Vagina (tissue), 2 donors: ENCODE measurements at regions not wholly inside any gene's neighbourhood (a gene's known extent, or its start where the extent isn't known, plus 50 kb on each side); places are given as distances from the start of the nearest gene placed in this dataset.

Experiments
- DNase-seq, 2 donors: peaks; one replicate each; pipeline ENCODE4 v3.0.0-alpha.2; 2017; ENCODE audit errors: extremely low spot score in 2 of 2
- H3K27ac ChIP-seq: fragments of 200-600 bp; sonication (generic); one replicate; pipeline ENCODE4 v1.5.1; 2019
- H3K27me3 ChIP-seq: fragments of 200-600 bp; sonication (generic); one replicate; pipeline ENCODE4 v1.5.1; 2019
- H3K36me3 ChIP-seq, 2 donors: fragments of 200-600 bp; sonication (generic); one replicate each; pipeline ENCODE4 v1.5.1; 2017 to 2019
- H3K4me1 ChIP-seq: fragments of 200-600 bp; sonication (generic); one replicate; pipeline ENCODE4 v1.5.1; 2019
- H3K4me3 ChIP-seq, 2 donors: fragments of 200-600 bp; sonication (generic); 1 replicate in 1 of 2; 2 replicates in 1 of 2; pipeline ENCODE4 v1.5.1; 2016 to 2019
- H3K9me3 ChIP-seq: fragments of 200-600 bp; sonication (generic); one replicate; pipeline ENCODE4 v1.5.1; 2019
- POLR2A ChIP-seq, 2 donors: fragments of 450-650 bp; IDR thresholded peaks; one replicate each; pipeline ENCODE4 v1.6.1; 2017; ENCODE audit warnings: antibody characterized with exemption in 2 of 2, mild to moderate bottlenecking in 2 of 2, moderate library complexity in 2 of 2
- POLR2AphosphoS5 ChIP-seq, 2 donors: sonication (generic); formaldehyde crosslinking; IDR thresholded peaks; one replicate each; pipeline ENCODE4 v1.9.0; 2017; ENCODE audit warnings: antibody characterized with exemption in 2 of 2, mild to moderate bottlenecking in 2 of 2, low read depth in 1 of 2; ENCODE audit not compliant: insufficient read depth in 1 of 2
- intact Hi-C: fragments of 100-400 bp; cut with DNase I; formaldehyde crosslinking; loops from one replicate; pipeline ENCODE4 v1.15.1; 2023
- TF ChIP-seq, protein P1 (sequence below), 3 experiments: fragments of 450-650 bp in 2 of 3; fragments of 200-600 bp in 1 of 3; sonication (generic) in 1 of 3; IDR thresholded peaks; one replicate each; pipeline ENCODE4 v1.5.1; 2017 to 2019; ENCODE audit warnings: antibody characterized with exemption in 3 of 3, mild to moderate bottlenecking in 2 of 3, moderate library complexity in 2 of 3

- Histone ChIP-seq H3K27me3 (no peaks in the 10 kb centered on the region), H3K9me3 (no peaks in the 10 kb centered on the region), H3K36me3 (no peaks in the 10 kb centered on the region), H3K4me3 (no peak overlapping the region), H3K27ac (no peak overlapping the region), H3K4me1 (no peaks in the 10 kb centered on the region)
- intact Hi-C loops, result no loop called here
- no peak for TF ChIP-seq POLR2A (IDR thresholded peaks at IDR 0.05)
- no peak for TF ChIP-seq POLR2AphosphoS5 (IDR thresholded peaks at IDR 0.05; ENCODE audit: insufficient read depth in 1 of 2, low read depth in 1 of 2)
- TF ChIP-seq, protein P1, sequence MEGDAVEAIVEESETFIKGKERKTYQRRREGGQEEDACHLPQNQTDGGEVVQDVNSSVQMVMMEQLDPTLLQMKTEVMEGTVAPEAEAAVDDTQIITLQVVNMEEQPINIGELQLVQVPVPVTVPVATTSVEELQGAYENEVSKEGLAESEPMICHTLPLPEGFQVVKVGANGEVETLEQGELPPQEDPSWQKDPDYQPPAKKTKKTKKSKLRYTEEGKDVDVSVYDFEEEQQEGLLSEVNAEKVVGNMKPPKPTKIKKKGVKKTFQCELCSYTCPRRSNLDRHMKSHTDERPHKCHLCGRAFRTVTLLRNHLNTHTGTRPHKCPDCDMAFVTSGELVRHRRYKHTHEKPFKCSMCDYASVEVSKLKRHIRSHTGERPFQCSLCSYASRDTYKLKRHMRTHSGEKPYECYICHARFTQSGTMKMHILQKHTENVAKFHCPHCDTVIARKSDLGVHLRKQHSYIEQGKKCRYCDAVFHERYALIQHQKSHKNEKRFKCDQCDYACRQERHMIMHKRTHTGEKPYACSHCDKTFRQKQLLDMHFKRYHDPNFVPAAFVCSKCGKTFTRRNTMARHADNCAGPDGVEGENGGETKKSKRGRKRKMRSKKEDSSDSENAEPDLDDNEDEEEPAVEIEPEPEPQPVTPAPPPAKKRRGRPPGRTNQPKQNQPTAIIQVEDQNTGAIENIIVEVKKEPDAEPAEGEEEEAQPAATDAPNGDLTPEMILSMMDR (IDR thresholded peaks at IDR 0.05), result no peak
- no peak for DNase-seq
These were observed 78.4 kb upstream of the ZNF516 start for GRCh38 chr18:76573325-76574025.

DNA sequence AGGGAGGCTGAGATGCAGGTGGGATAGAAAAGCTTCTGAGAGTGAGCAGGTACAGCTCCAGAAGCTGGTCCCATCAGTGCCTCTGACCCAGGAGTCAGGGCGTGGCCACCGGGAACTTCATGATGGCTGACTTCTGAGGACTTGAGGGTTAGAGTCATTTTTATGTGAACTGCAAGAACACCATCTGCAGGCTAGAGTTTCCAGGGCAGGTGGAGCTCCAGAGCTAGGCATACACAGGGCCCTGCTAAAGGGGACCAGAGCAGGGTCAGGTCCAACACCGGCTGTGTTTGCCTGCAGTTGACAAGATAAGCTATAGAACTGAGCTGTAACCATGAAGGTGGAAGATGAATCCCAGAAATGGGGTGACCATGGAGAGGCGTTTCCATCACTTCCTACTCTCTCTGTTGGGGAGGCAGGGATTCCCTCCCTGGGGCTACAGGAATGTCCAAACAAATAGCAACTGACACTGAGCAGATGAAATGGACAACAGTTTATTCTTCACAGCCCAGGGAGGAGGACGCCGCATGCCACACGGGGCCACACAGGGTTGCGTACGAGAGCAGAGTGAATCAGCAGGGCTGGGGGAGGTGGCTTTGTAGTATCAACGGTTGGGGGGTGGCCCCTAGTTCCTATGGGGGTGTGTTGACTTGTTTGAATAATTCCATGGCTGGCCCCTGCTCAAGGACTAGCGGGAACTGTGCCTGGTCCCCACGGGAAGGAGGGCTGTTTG is 77.6 kb upstream of the ZNF516 start:
- H3K27ac ChIP-seq, result no peak overlapping the region
- H3K27me3 ChIP-seq, result no peaks in the 10 kb centered on the region
- TF ChIP-seq POLR2A (IDR thresholded peaks at IDR 0.05) (no peak), POLR2AphosphoS5 (IDR thresholded peaks at IDR 0.05; ENCODE audit: insufficient read depth in 1 of 2, low read depth in 1 of 2) (no peak)
- TF ChIP-seq, protein P1 (IDR thresholded peaks at IDR 0.05), result no peak
- H3K36me3 ChIP-seq, result no peaks in the 10 kb centered on the region
- no peaks in the 10 kb centered on the region for H3K9me3 ChIP-seq
- intact Hi-C loops, result no loop called here
- H3K4me1 ChIP-seq, result no peaks in the 10 kb centered on the region
- no peak overlapping the region for H3K4me3 ChIP-seq
- no peak for DNase-seq

DNA sequence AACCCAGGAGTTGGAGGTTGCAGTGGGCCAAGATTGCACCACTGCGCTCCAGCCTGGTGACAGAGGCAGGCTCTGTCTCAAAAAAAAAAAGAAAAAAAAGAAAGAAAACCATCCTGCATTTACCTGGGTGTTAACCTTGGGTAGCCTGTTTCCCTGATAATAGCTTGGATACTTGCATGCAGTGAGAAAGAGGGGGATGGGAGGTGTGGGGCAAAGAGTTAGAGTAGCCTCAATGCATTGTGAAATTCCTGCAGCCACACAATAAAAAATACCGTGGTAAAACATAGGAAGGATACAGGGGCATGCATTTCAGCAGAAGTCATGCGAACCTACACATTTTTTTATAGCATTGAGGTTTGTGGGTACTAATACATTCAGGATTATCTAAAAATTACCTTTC is 76.6 kb upstream of the ZNF516 start:
- intact Hi-C loops, result no loop called here
- Histone ChIP-seq H3K36me3 (no peaks in the 10 kb centered on the region), H3K27ac (no peak overlapping the region), H3K4me1 (peaks cover 5% of the 10 kb centered on the region), H3K9me3 (no peaks in the 10 kb centered on the region), H3K27me3 (no peaks in the 10 kb centered on the region), H3K4me3 (no peak overlapping the region)
- TF ChIP-seq, protein P1 (IDR thresholded peaks at IDR 0.05), result no peak
- TF ChIP-seq POLR2A (IDR thresholded peaks at IDR 0.05) (no peak), POLR2AphosphoS5 (IDR thresholded peaks at IDR 0.05; ENCODE audit: insufficient read depth in 1 of 2, low read depth in 1 of 2) (no peak)
- no peak for DNase-seq

DNA sequence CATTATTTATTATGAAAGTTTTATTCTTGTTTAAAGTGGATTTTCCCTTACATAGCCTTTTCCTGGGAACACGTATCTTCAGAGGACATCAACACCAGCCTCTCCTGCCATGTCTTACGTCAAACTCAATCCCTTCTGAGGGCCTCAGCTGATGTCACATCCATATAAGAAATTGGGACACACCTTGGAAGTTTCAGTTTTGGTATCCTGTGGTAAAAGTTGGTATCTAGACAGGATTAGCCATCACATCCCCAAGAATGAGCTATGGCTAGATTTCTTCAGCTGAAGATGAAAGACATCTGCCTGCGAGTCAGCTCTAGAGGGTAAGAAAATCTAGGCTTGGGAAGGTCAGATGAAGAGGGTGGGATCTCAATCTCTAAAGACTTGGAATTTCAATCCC is 75.8 kb upstream of the ZNF516 start:
- intact Hi-C loops, result no loop called here
- peaks cover 14% of the 10 kb centered on the region for H3K4me1 ChIP-seq
- TF ChIP-seq POLR2A (IDR thresholded peaks at IDR 0.05), result no peak
- TF ChIP-seq POLR2AphosphoS5 (IDR thresholded peaks at IDR 0.05; ENCODE audit: insufficient read depth in 1 of 2, low read depth in 1 of 2), result no peak
- TF ChIP-seq, protein P1 (IDR thresholded peaks at IDR 0.05), result no peak

More for the DNA sequence above, 75.8 kb upstream of the ZNF516 start:
- H3K27me3 ChIP-seq, result no peaks in the 10 kb centered on the region
- no peak for DNase-seq
- no peak overlapping the region for H3K4me3 ChIP-seq
- no peak overlapping the region for H3K27ac ChIP-seq
- H3K9me3 ChIP-seq, result no peaks in the 10 kb centered on the region
- no peaks in the 10 kb centered on the region for H3K36me3 ChIP-seq
